Hepatocyte (in vitro differentiated cells): ENCODE measurements at regions not wholly inside any gene's neighbourhood (a gene's known extent, or its start where the extent isn't known, plus 50 kb on each side); places are given as distances from the start of the nearest gene placed in this dataset.

ENCODE experiments used
- CTCF ChIP-seq: fragments of 200-600 bp; sonication (generic); IDR thresholded peaks from 2 replicates; pipeline ENCODE4 v1.5.1; 2016; ENCODE audit warnings: antibody characterized with exemption, mild to moderate bottlenecking; ENCODE audit not compliant: poor library complexity
- EZH2phosphoT487 ChIP-seq: fragments of 200-600 bp; sonication (generic); IDR thresholded peaks from one replicate; pipeline ENCODE4 v1.6.1; 2018; ENCODE audit warnings: antibody characterized with exemption, mild to moderate bottlenecking, low read depth, moderate library complexity; ENCODE audit not compliant: unreplicated experiment, severe bottlenecking

DNA sequence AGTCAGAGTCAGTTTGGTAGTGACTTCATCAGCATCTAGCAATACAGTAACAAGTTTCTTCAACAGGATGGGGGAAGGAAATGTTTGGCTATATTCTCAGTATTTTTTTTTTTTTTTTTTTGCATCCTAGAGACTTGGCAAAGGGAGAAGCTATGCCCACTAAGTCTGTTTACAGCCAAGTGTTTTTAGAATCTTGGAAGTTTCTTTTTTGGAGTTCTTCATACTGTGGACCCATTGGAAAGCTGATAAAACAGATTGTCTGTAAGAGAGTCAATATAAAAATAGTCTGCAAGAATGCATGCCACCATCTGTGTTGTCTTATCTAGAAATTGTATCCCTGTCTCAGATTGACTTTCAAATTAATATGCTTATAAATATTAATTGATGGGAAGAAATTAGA is 171.2 kb downstream of the ADCYAP1 start:
- TF ChIP-seq CTCF: no peak
- no peak for TF ChIP-seq EZH2phosphoT487
